Vagina (tissue), 2 donors: ENCODE measurements at regions not wholly inside any gene's neighbourhood (a gene's known extent, or its start where the extent isn't known, plus 50 kb on each side); places are given as distances from the start of the nearest gene placed in this dataset.

ENCODE experiments used
- DNase-seq, 2 donors: peaks; one replicate each; pipeline ENCODE4 v3.0.0-alpha.2; 2017; ENCODE audit errors: extremely low spot score in 2 of 2
- H3K27ac ChIP-seq: fragments of 200-600 bp; sonication (generic); one replicate; pipeline ENCODE4 v1.5.1; 2019
- H3K27me3 ChIP-seq: fragments of 200-600 bp; sonication (generic); one replicate; pipeline ENCODE4 v1.5.1; 2019
- H3K36me3 ChIP-seq, 2 donors: fragments of 200-600 bp; sonication (generic); one replicate each; pipeline ENCODE4 v1.5.1; 2017 to 2019
- H3K4me1 ChIP-seq: fragments of 200-600 bp; sonication (generic); one replicate; pipeline ENCODE4 v1.5.1; 2019
- H3K4me3 ChIP-seq, 2 donors: fragments of 200-600 bp; sonication (generic); 1 replicate in 1 of 2; 2 replicates in 1 of 2; pipeline ENCODE4 v1.5.1; 2016 to 2019
- H3K9me3 ChIP-seq: fragments of 200-600 bp; sonication (generic); one replicate; pipeline ENCODE4 v1.5.1; 2019
- CTCF ChIP-seq, 3 experiments: fragments of 450-650 bp in 2 of 3; fragments of 200-600 bp in 1 of 3; sonication (generic) in 1 of 3; IDR thresholded peaks; one replicate each; pipeline ENCODE4 v1.5.1; 2017 to 2019; ENCODE audit warnings: antibody characterized with exemption in 3 of 3, mild to moderate bottlenecking in 2 of 3, moderate library complexity in 2 of 3
- POLR2A ChIP-seq, 2 donors: fragments of 450-650 bp; IDR thresholded peaks; one replicate each; pipeline ENCODE4 v1.6.1; 2017; ENCODE audit warnings: antibody characterized with exemption in 2 of 2, mild to moderate bottlenecking in 2 of 2, moderate library complexity in 2 of 2
- POLR2AphosphoS5 ChIP-seq, 2 donors: sonication (generic); formaldehyde crosslinking; IDR thresholded peaks; one replicate each; pipeline ENCODE4 v1.9.0; 2017; ENCODE audit warnings: antibody characterized with exemption in 2 of 2, mild to moderate bottlenecking in 2 of 2, low read depth in 1 of 2; ENCODE audit not compliant: insufficient read depth in 1 of 2
- intact Hi-C: fragments of 100-400 bp; cut with DNase I; formaldehyde crosslinking; loops from one replicate; pipeline ENCODE4 v1.15.1; 2023

GRCh38 chr2:147100406-147101035 is 744.3 kb upstream of the ACVR2A start:
- H3K4me1 ChIP-seq, result no peaks in the 10 kb centered on the region
- no peak for DNase-seq
- no peaks in the 10 kb centered on the region for H3K27me3 ChIP-seq
- no peaks in the 10 kb centered on the region for H3K9me3 ChIP-seq
- no peak overlapping the region for H3K27ac ChIP-seq
- no peak overlapping the region for H3K4me3 ChIP-seq
- intact Hi-C loops, result no loop called here
- no peaks in the 10 kb centered on the region for H3K36me3 ChIP-seq
- TF ChIP-seq POLR2A (IDR thresholded peaks at IDR 0.05) (no peak), POLR2AphosphoS5 (IDR thresholded peaks at IDR 0.05; ENCODE audit: insufficient read depth in 1 of 2, low read depth in 1 of 2) (no peak), CTCF (IDR thresholded peaks at IDR 0.05) (no peak)

DNA sequence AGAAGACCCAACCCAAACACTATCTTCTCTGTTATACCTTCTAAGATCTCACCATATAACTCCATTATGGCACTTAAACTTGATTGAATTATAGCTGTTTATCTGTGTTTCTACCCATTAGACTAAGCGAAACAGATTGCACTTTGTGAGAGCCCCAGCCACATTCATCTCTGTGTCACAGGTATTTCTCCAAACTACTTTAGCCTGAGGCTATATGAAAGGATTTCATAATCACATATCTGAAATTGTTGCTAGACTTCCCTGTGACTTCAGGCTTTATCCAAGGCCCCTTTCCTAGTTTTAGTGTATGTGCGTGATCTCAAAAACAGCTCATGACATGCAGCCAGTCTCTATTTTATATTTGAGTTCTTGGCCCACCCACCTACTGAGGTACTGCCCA is 745.0 kb upstream of the ACVR2A start:
- Histone ChIP-seq H3K27ac (no peak overlapping the region), H3K9me3 (no peaks in the 10 kb centered on the region), H3K27me3 (no peaks in the 10 kb centered on the region), H3K4me1 (no peaks in the 10 kb centered on the region), H3K36me3 (no peaks in the 10 kb centered on the region), H3K4me3 (no peak overlapping the region)
- intact Hi-C loops, result no loop called here
- TF ChIP-seq POLR2AphosphoS5 (IDR thresholded peaks at IDR 0.05; ENCODE audit: insufficient read depth in 1 of 2, low read depth in 1 of 2) (no peak), CTCF (IDR thresholded peaks at IDR 0.05) (no peak), POLR2A (IDR thresholded peaks at IDR 0.05) (no peak)
- no peak for DNase-seq

DNA sequence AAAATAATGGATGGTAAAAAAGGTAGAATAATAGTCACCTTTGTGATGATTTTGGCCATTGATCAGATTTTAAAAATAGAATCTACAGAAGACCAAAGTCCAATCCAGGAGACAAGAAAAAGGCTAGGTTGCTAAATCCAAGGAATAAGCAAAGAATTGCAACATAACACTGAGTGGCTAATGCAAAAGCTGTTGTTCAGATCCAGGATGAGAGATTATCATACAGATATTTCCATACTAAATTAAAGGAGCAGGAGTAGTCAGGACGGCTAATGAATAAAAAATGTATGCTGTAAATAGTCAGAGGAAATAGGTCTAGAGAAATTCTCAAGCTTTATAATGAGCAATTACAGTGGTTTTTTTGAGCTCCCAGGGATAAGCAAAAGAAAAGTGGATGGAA is 745.9 kb upstream of the ACVR2A start:
- no peak for TF ChIP-seq CTCF (IDR thresholded peaks at IDR 0.05)
- TF ChIP-seq POLR2A (IDR thresholded peaks at IDR 0.05), result no peak
- no peak for TF ChIP-seq POLR2AphosphoS5 (IDR thresholded peaks at IDR 0.05; ENCODE audit: insufficient read depth in 1 of 2, low read depth in 1 of 2)
- intact Hi-C loops, result no loop called here
- no peaks in the 10 kb centered on the region for H3K36me3 ChIP-seq

DNA sequence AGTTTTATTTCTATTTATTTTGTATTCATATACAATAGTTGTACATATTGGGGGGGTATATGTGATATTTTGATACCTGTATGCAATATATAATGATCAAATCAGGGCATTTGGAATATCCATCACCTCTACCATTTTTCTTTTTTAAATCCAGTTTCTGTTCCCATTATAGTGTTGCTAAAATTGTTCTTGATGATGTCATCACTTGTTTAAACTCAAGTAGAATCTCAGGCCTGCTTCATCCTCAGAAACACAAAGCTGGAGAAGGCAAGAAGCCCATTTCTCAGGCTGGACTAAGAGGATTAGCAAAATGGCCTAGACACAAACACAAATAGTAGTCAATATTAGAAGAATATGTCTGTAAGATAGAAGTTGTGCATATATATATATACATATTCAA is 747.1 kb upstream of the ACVR2A start:
- no peaks in the 10 kb centered on the region for H3K36me3 ChIP-seq
- no peaks in the 10 kb centered on the region for H3K9me3 ChIP-seq
- intact Hi-C loops, result no loop called here
- H3K27me3 ChIP-seq, result no peaks in the 10 kb centered on the region
- TF ChIP-seq POLR2AphosphoS5 (IDR thresholded peaks at IDR 0.05; ENCODE audit: insufficient read depth in 1 of 2, low read depth in 1 of 2) (no peak), CTCF (IDR thresholded peaks at IDR 0.05) (no peak), POLR2A (IDR thresholded peaks at IDR 0.05) (no peak)
- no peak for DNase-seq
- H3K4me1 ChIP-seq, result no peaks in the 10 kb centered on the region
- no peak overlapping the region for H3K27ac ChIP-seq
- no peak overlapping the region for H3K4me3 ChIP-seq

More for the DNA sequence above, 745.9 kb upstream of the ACVR2A start:
- Histone ChIP-seq H3K27ac (no peak overlapping the region), H3K9me3 (no peaks in the 10 kb centered on the region), H3K4me3 (no peak overlapping the region), H3K4me1 (no peaks in the 10 kb centered on the region), H3K27me3 (no peaks in the 10 kb centered on the region)
- no peak for DNase-seq

DNA sequence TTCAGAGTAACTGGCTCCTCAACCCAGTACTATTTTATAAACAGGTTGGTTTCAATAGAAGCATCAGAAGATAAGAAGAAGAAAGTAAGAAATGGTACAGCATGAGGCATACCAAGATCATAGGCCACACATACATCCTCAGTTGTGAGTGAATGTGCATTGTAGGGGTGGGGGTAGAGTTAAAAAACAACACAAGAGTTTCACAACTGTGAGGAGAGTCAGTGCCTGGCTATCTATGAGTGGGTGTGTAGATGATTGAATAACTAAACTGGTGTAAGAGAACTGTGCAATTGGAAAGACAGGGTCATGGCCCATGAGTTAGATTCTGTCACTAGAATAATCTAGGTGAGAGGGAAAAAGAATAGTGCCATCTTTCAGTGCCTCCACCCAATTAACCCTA is 748.2 kb upstream of the ACVR2A start:
- H3K36me3 ChIP-seq, result no peaks in the 10 kb centered on the region
- no peaks in the 10 kb centered on the region for H3K27me3 ChIP-seq
- no peak for DNase-seq
- intact Hi-C loops, result no loop called here
- H3K27ac ChIP-seq, result no peak overlapping the region
- H3K9me3 ChIP-seq, result no peaks in the 10 kb centered on the region
- no peak overlapping the region for H3K4me3 ChIP-seq
- no peaks in the 10 kb centered on the region for H3K4me1 ChIP-seq
- TF ChIP-seq POLR2A (IDR thresholded peaks at IDR 0.05), result no peak
- TF ChIP-seq CTCF (IDR thresholded peaks at IDR 0.05), result no peak
- no peak for TF ChIP-seq POLR2AphosphoS5 (IDR thresholded peaks at IDR 0.05; ENCODE audit: insufficient read depth in 1 of 2, low read depth in 1 of 2)
